ENCODE measurements at regions not wholly inside any gene's neighbourhood (a gene's known extent, or its start where the extent isn't known, plus 50 kb on each side); places are given as distances from the start of the nearest gene placed in this dataset.

- Histone ChIP-seq H3K79me2 (ENCODE audit: insufficient read depth, low read length) (no peaks in the 10 kb centered on the region), H3K9me2 (replicated peaks; ENCODE audit: insufficient read depth, low read length) (no peaks in the 10 kb centered on the region), H4K20me1 (ENCODE audit: low read depth, low read length) (no peaks in the 10 kb centered on the region), H3K27me3 (ENCODE audit: low read length) (no peaks in the 10 kb centered on the region), H3K4me2 (ENCODE audit: low read depth, low read length, poor library complexity, severe bottlenecking) (no peak overlapping the region), H3F3A (ENCODE audit: insufficient read depth) (no peaks in the 10 kb centered on the region), H3K27ac (ENCODE audit: low read depth, low read length) (no peak overlapping the region), H3K4me3 (ENCODE audit: insufficient read depth, low read length, poor library complexity, severe bottlenecking) (no peak overlapping the region), H3K36me3 (ENCODE audit: low read length) (no peaks in the 10 kb centered on the region), H2AFZ (ENCODE audit: low read depth, low read length, severe bottlenecking) (no peak overlapping the region), H3K9ac (ENCODE audit: low read length) (no peak overlapping the region), H3K9me3 (ENCODE audit: insufficient read depth, low read length) (no peaks in the 10 kb centered on the region)
- no peak for TF ChIP-seq EZH2phosphoT487 (conservative IDR thresholded peaks at IDR 0.05; ENCODE audit: low read length)
- no peak for TF ChIP-seq CTCF (IDR thresholded peaks at IDR 0.05; ENCODE audit: insufficient read depth, low read length, poor library complexity, severe bottlenecking)
Measured at GRCh38 chr12:58570411-58570810, 349.9 kb downstream of the LRIG3 start.

- Histone ChIP-seq H3K4me2 (ENCODE audit: low read depth, low read length, poor library complexity, severe bottlenecking) (no peak overlapping the region), H3K79me2 (ENCODE audit: insufficient read depth, low read length) (no peaks in the 10 kb centered on the region), H3K4me3 (ENCODE audit: insufficient read depth, low read length, poor library complexity, severe bottlenecking) (no peak overlapping the region), H3K9ac (ENCODE audit: low read length) (no peak overlapping the region), H3K27ac (ENCODE audit: low read depth, low read length) (no peak overlapping the region), H2AFZ (ENCODE audit: low read depth, low read length, severe bottlenecking) (no peak overlapping the region), H3K27me3 (ENCODE audit: low read length) (no peaks in the 10 kb centered on the region), H3F3A (ENCODE audit: insufficient read depth) (no peaks in the 10 kb centered on the region), H4K20me1 (ENCODE audit: low read depth, low read length) (no peaks in the 10 kb centered on the region), H3K9me3 (ENCODE audit: insufficient read depth, low read length) (no peaks in the 10 kb centered on the region), H3K9me2 (replicated peaks; ENCODE audit: insufficient read depth, low read length) (no peaks in the 10 kb centered on the region), H3K36me3 (ENCODE audit: low read length) (no peaks in the 10 kb centered on the region)
- no peak for TF ChIP-seq CTCF (IDR thresholded peaks at IDR 0.05; ENCODE audit: insufficient read depth, low read length, poor library complexity, severe bottlenecking)
- no peak for TF ChIP-seq EZH2phosphoT487 (conservative IDR thresholded peaks at IDR 0.05; ENCODE audit: low read length)
Measured at GRCh38 chr12:58575256-58575655, 345.0 kb downstream of the LRIG3 start.

GRCh38 chr12:58576081-58576480, 344.2 kb downstream of the LRIG3 start:
- Histone ChIP-seq H3K9me3 (ENCODE audit: insufficient read depth, low read length) (no peaks in the 10 kb centered on the region), H3K27me3 (ENCODE audit: low read length) (no peaks in the 10 kb centered on the region), H2AFZ (ENCODE audit: low read depth, low read length, severe bottlenecking) (no peak overlapping the region), H4K20me1 (ENCODE audit: low read depth, low read length) (no peaks in the 10 kb centered on the region), H3K9ac (ENCODE audit: low read length) (no peak overlapping the region), H3K4me2 (ENCODE audit: low read depth, low read length, poor library complexity, severe bottlenecking) (no peak overlapping the region), H3K79me2 (ENCODE audit: insufficient read depth, low read length) (no peaks in the 10 kb centered on the region), H3F3A (ENCODE audit: insufficient read depth) (no peaks in the 10 kb centered on the region), H3K9me2 (replicated peaks; ENCODE audit: insufficient read depth, low read length) (no peaks in the 10 kb centered on the region), H3K4me3 (ENCODE audit: insufficient read depth, low read length, poor library complexity, severe bottlenecking) (no peak overlapping the region), H3K36me3 (ENCODE audit: low read length) (no peaks in the 10 kb centered on the region), H3K27ac (ENCODE audit: low read depth, low read length) (no peak overlapping the region)
- TF ChIP-seq EZH2phosphoT487 (conservative IDR thresholded peaks at IDR 0.05; ENCODE audit: low read length) = no peak
- TF ChIP-seq CTCF (IDR thresholded peaks at IDR 0.05; ENCODE audit: insufficient read depth, low read length, poor library complexity, severe bottlenecking) = no peak
